IMR-90 (cell line): ENCODE measurements at regions not wholly inside any gene's neighbourhood (a gene's known extent, or its start where the extent isn't known, plus 50 kb on each side); places are given as distances from the start of the nearest gene placed in this dataset.

Source experiments
- ATAC-seq: fragments of 200-7000 bp; cut with Tn5 transposase; 2 replicates; pipeline ENCODE4 v1.9.1; 2020; ENCODE audit warnings: low read depth, mild to moderate bottlenecking, moderate library complexity
- BruUV-seq: library from RNA; stranded (reverse); fragments of 400-500 nt; replicated peaks from 2 replicates; lab custom pipeline; 2021; lab: Mats Ljungman, UMichigan
- CTCF ChIA-PET: fragments of 300-600 bp; formaldehyde crosslinking; extraction: SDS; loops from one replicate; lab custom pipeline; 2021; ENCODE audit warnings: antibody characterized with exemption; lab: Yijun Ruan, JAX
- POLR2A ChIA-PET: fragments of 300-600 bp; sonication (Branson Sonifier 250); formaldehyde crosslinking; loops from one replicate; lab custom pipeline; 2022; ENCODE audit warnings: antibody characterized with exemption; ENCODE audit not compliant: unreplicated experiment; lab: Charles Lee
- DNase-seq: peaks from one replicate; pipeline ENCODE4 v3.0.0; 2013
- H2AFZ ChIP-seq: replicated peaks from 2 replicates; pipeline ENCODE3; 2013; ENCODE audit warnings: low read length, mild to moderate bottlenecking; ENCODE audit not compliant: poor library complexity
- H2AK5ac ChIP-seq: 2 replicates; pipeline ENCODE4 v1.6.1; 2013; ENCODE audit warnings: low read depth, low read length, inconsistent platforms
- H2AK9ac ChIP-seq: replicated peaks from 2 replicates; pipeline ENCODE3; 2013; ENCODE audit warnings: mild to moderate bottlenecking, low read depth, low read length, moderate library complexity; ENCODE audit not compliant: poor library complexity
- H2BK120ac ChIP-seq: 2 replicates; pipeline ENCODE4 v1.6.1; 2013; ENCODE audit warnings: low read depth, low read length, inconsistent platforms
- H2BK15ac ChIP-seq: 3 replicates; pipeline ENCODE4 v1.6.1; 2013; ENCODE audit warnings: low read depth, low read length, inconsistent platforms
- H2BK20ac ChIP-seq: 2 replicates; pipeline ENCODE4 v1.6.1; 2013; ENCODE audit warnings: low read depth, mild to moderate bottlenecking, inconsistent platforms, low read length, moderate library complexity
- H2BK5ac ChIP-seq: 2 replicates; pipeline ENCODE4 v1.6.1; 2013; ENCODE audit warnings: mild to moderate bottlenecking, low read depth, low read length, inconsistent platforms; ENCODE audit not compliant: poor library complexity, severe bottlenecking
- H3K14ac ChIP-seq: replicated peaks from 2 replicates; pipeline ENCODE4 v1.6.1; 2013; ENCODE audit warnings: low read depth, low read length, inconsistent platforms
- H3K18ac ChIP-seq: 2 replicates; pipeline ENCODE4 v1.6.1; 2013; ENCODE audit warnings: low read depth, low read length, control low read depth
- H3K23ac ChIP-seq: 2 replicates; pipeline ENCODE4 v1.6.1; 2013; ENCODE audit warnings: low read depth, low read length, inconsistent platforms
- H3K27ac ChIP-seq: 2 replicates; pipeline ENCODE4 v1.5.1; 2013; ENCODE audit warnings: mild to moderate bottlenecking, control low read depth, low read length; ENCODE audit not compliant: insufficient read depth
- H3K27me3 ChIP-seq: 2 replicates; pipeline ENCODE4 v1.6.1; 2013; ENCODE audit warnings: low read length; ENCODE audit not compliant: control insufficient read depth, insufficient read depth
- H3K36me3 ChIP-seq: 2 replicates; pipeline ENCODE4 v1.6.1; 2013; ENCODE audit warnings: low read length, mixed read lengths; ENCODE audit not compliant: control insufficient read depth, insufficient read depth
- H3K4ac ChIP-seq: 2 replicates; pipeline ENCODE4 v1.6.1; 2013; ENCODE audit warnings: low read depth, low read length, inconsistent platforms
- H3K4me1 ChIP-seq: 2 replicates; pipeline ENCODE4 v1.6.1; 2013; ENCODE audit warnings: low read length, mixed read lengths; ENCODE audit not compliant: control insufficient read depth, insufficient read depth
- H3K4me2 ChIP-seq: 2 replicates; pipeline ENCODE4 v1.6.1; 2013; ENCODE audit warnings: low read depth, mild to moderate bottlenecking, control low read depth, low read length, moderate library complexity
- H3K4me3 ChIP-seq: 2 replicates; pipeline ENCODE4 v1.5.1; 2013; ENCODE audit warnings: low read depth, mild to moderate bottlenecking, control low read depth, low read length, moderate library complexity; ENCODE audit not compliant: insufficient read depth
- H3K56ac ChIP-seq: 2 replicates; pipeline ENCODE4 v1.6.1; 2013; ENCODE audit warnings: low read length, inconsistent platforms; ENCODE audit not compliant: insufficient read depth; ENCODE audit errors: extremely low read depth
- H3K79me1 ChIP-seq, 2 experiments: 2 replicates each; pipeline ENCODE4 v1.6.1; 2013; ENCODE audit warnings: low read length in 2 of 2, inconsistent platforms in 1 of 2, low read depth in 1 of 2
- H3K9ac ChIP-seq: 2 replicates; pipeline ENCODE4 v1.6.1; 2013; ENCODE audit warnings: low read depth, low read length, control low read depth
- H3K9me1 ChIP-seq: 2 replicates; pipeline ENCODE4 v1.6.1; 2013; ENCODE audit warnings: low read length, inconsistent platforms; ENCODE audit not compliant: insufficient read depth
- H3K9me3 ChIP-seq: 2 replicates; pipeline ENCODE4 v1.6.1; 2013; ENCODE audit warnings: low read length; ENCODE audit not compliant: control insufficient read depth, insufficient read depth
- H4K20me1 ChIP-seq: 2 replicates; pipeline ENCODE4 v1.6.1; 2013; ENCODE audit warnings: low read length, inconsistent platforms; ENCODE audit not compliant: insufficient read depth
- H4K5ac ChIP-seq: 2 replicates; pipeline ENCODE4 v1.6.1; 2013; ENCODE audit warnings: mild to moderate bottlenecking, low read depth, low read length, control low read depth
- H4K8ac ChIP-seq, 2 experiments: 2 replicates each; pipeline ENCODE4 v1.6.1; 2013; ENCODE audit warnings: low read depth in 2 of 2, low read length in 2 of 2, control low read depth in 1 of 2, inconsistent platforms in 1 of 2
- H4K91ac ChIP-seq: 2 replicates; pipeline ENCODE4 v1.6.1; 2013; ENCODE audit warnings: low read depth, low read length, inconsistent platforms; ENCODE audit not compliant: insufficient read depth
- BHLHE40 ChIP-seq: fragments of 150-350 bp; IDR thresholded peaks from 2 replicates; pipeline ENCODE4 v1.6.1; 2016; ENCODE audit warnings: mild to moderate bottlenecking, low read depth, low read length
- CEBPB ChIP-seq: IDR thresholded peaks from 2 replicates; pipeline ENCODE4 v1.6.1; 2012; ENCODE audit warnings: low read depth, low read length, improper control_type of control experiment
- CHD1 ChIP-seq: IDR thresholded peaks from 2 replicates; pipeline ENCODE4 v1.6.1; 2012; ENCODE audit warnings: low read depth, low read length, improper control_type of control experiment
- CTCF ChIP-seq: conservative IDR thresholded peaks from 2 replicates; pipeline ENCODE4 v1.5.1; 2012; ENCODE audit warnings: mild to moderate bottlenecking, low read depth, low read length, improper control_type of control experiment
- FOS ChIP-seq: fragments of 150-350 bp; IDR thresholded peaks from 2 replicates; pipeline ENCODE4 v1.6.1; 2016; ENCODE audit warnings: low read depth, low read length
- MAFK ChIP-seq: IDR thresholded peaks from 2 replicates; pipeline ENCODE4 v1.6.1; 2012; ENCODE audit warnings: low read depth, low read length, improper control_type of control experiment
- MAZ ChIP-seq: IDR thresholded peaks from 2 replicates; pipeline ENCODE4 v1.6.1; 2012; ENCODE audit warnings: low read depth, mild to moderate bottlenecking, low read length, improper control_type of control experiment, moderate library complexity, borderline replicate concordance
- MXI1 ChIP-seq: IDR thresholded peaks from 2 replicates; pipeline ENCODE4 v1.6.1; 2012; ENCODE audit warnings: low read depth, mild to moderate bottlenecking, low read length, moderate library complexity, borderline replicate concordance
- USF2 ChIP-seq: fragments of 150-350 bp; IDR thresholded peaks from 2 replicates; pipeline ENCODE4 v1.6.1; 2017; ENCODE audit warnings: mild to moderate bottlenecking, antibody characterized with exemption, low read length, low read depth
- WGBS, 2 experiments: methylation state at CpG; one replicate each; pipeline versions ENCODE4 v1.1.5 to v1.1.7; 2013; ENCODE audit warnings: missing lambda C conversion rate in 2 of 2; ENCODE audit not compliant: insufficient read length in 1 of 2; ENCODE audit errors: extremely low coverage in 2 of 2; 5-methylcytosine and 5-hydroxymethylcytosine counted together
- dilution Hi-C: fragments of 300-500 bp; cut with HindIII; formaldehyde crosslinking; loops from one replicate; pipeline ENCODE4 v1.14.3; 2018; ENCODE audit warnings: low sequenced_read_pairs; ENCODE audit not compliant: unreplicated experiment
- in situ Hi-C: fragments of 300-500 bp; cut with MboI; formaldehyde crosslinking; loops from 3 replicates; pipeline ENCODE4 v1.14.3; 2019; ENCODE audit warnings: low sequenced_read_pairs, inconsistent platforms, mixed read lengths
- intact Hi-C: fragments of 100-400 bp; cut with micrococcal nuclease; formaldehyde crosslinking; loops from 2 replicates; pipeline ENCODE4 v1.10.0; 2022

GRCh38 chr1:72918940-72919339, 636.6 kb upstream of the NEGR1 start:
- no peak overlapping the region for H3K56ac ChIP-seq
- no peaks in the 10 kb centered on the region for H3K9me1 ChIP-seq
- BruUV-seq = no TSS peak
- H3K9ac ChIP-seq = no peak overlapping the region
- no CpG with 5 or more reads among the region's 4 CpGs for WGBS, 2 experiments
- no peak overlapping the region for H2BK120ac ChIP-seq
- H3K4me3 ChIP-seq = no peak overlapping the region
- intact Hi-C loops = no loop called here
- ChIA-PET CTCF (interaction anchor here (0.6 kb wide), 1 partner anchor 1212 kb away, joined by 3 read pairs; no protein-coding TSS in a partner anchor), POLR2A (no interaction called here)
- no peak overlapping the region for H2BK5ac ChIP-seq
- no peak overlapping the region for H2BK15ac ChIP-seq
- in situ Hi-C loops = no loop called here
- no peak overlapping the region for H2AK5ac ChIP-seq
- no peaks in the 10 kb centered on the region for H3K36me3 ChIP-seq
- no peak overlapping the region for H3K4me2 ChIP-seq
- H3K23ac ChIP-seq = no peak overlapping the region
- H3K14ac ChIP-seq = no peak overlapping the region
- H2AK9ac ChIP-seq = no peak overlapping the region
- DNase-seq = no peak
- no peak overlapping the region for H3K18ac ChIP-seq
- H3K4me1 ChIP-seq = no peaks in the 10 kb centered on the region
- dilution Hi-C loops = no loop called here
- H3K27ac ChIP-seq = no peak overlapping the region
- H4K20me1 ChIP-seq = no peaks in the 10 kb centered on the region
- H2BK20ac ChIP-seq = no peak overlapping the region
- no peaks in the 10 kb centered on the region for H3K27me3 ChIP-seq
- no peaks in the 10 kb centered on the region; the same call in 1 of the 2 replicates for H3K9me3 ChIP-seq
- no peak overlapping the region for H2AFZ ChIP-seq
- H4K8ac ChIP-seq = no peak overlapping the region
- no peak overlapping the region for H4K5ac ChIP-seq
- no peaks in the 10 kb centered on the region for H3K79me1 ChIP-seq
- ATAC-seq = no peak
- H4K91ac ChIP-seq = no peak overlapping the region
- TF ChIP-seq FOS (no peak), CHD1 (no peak), USF2 (no peak), CTCF (no peak), MAZ (no peak), BHLHE40 (no peak), MXI1 (no peak), CEBPB (peak; percentile 64), MAFK (peak; percentile 79)
- no peak overlapping the region for H3K4ac ChIP-seq
